ENCODE measurements at regions not wholly inside any gene's neighbourhood (a gene's known extent, or its start where the extent isn't known, plus 50 kb on each side); places are given as distances from the start of the nearest gene placed in this dataset.

- no peak for DNase-seq (ENCODE audit: low read depth in 2 of 2)
Observed at GRCh38 chr3:193928354-193929209, 207.4 kb upstream of the HES1 start.

- DNase-seq (ENCODE audit: low read depth in 2 of 2), result no peak
Observed at GRCh38 chr3:193929373-193929772, 206.6 kb upstream of the HES1 start.

GRCh38 chr3:193929921-193930646 lies 205.9 kb upstream of the HES1 start:
- DNase-seq (ENCODE audit: low read depth in 2 of 2), result no peak

- DNase-seq (ENCODE audit: low read depth in 2 of 2), result no peak
Observed at GRCh38 chr3:193932136-193932535, 203.8 kb upstream of the HES1 start.

GRCh38 chr3:193932576-193932975 lies 203.4 kb upstream of the HES1 start:
- no peak for DNase-seq (ENCODE audit: low read depth in 2 of 2)

- no peak for DNase-seq (ENCODE audit: low read depth in 2 of 2)
Observed at GRCh38 chr3:193933451-193933850, 202.5 kb upstream of the HES1 start.

GRCh38 chr3:193935916-193936315 lies 200.0 kb upstream of the HES1 start:
- DNase-seq (ENCODE audit: low read depth in 2 of 2), result no peak

GRCh38 chr3:193938613-193939012 lies 197.3 kb upstream of the HES1 start:
- DNase-seq (ENCODE audit: low read depth in 2 of 2), result no peak

- no peak for DNase-seq (ENCODE audit: low read depth in 2 of 2)
Observed at GRCh38 chr3:193939527-193939926, 196.4 kb upstream of the HES1 start.

GRCh38 chr3:193940526-193940925 lies 195.4 kb upstream of the HES1 start:
- no peak for DNase-seq (ENCODE audit: low read depth in 2 of 2)

- no peak for DNase-seq (ENCODE audit: low read depth in 2 of 2)
Observed at GRCh38 chr3:193941486-193941885, 194.5 kb upstream of the HES1 start.

GRCh38 chr3:193942516-193943055 lies 193.4 kb upstream of the HES1 start:
- no peak for DNase-seq (ENCODE audit: low read depth in 2 of 2)

GRCh38 chr3:193943200-193943599 lies 192.7 kb upstream of the HES1 start:
- DNase-seq (ENCODE audit: low read depth in 2 of 2), result no peak

- DNase-seq (ENCODE audit: low read depth in 2 of 2), result no peak
Observed at GRCh38 chr3:193943851-193944517, 192.0 kb upstream of the HES1 start.

GRCh38 chr3:193944518-193944884 lies 191.4 kb upstream of the HES1 start:
- DNase-seq (ENCODE audit: low read depth in 2 of 2), result no peak

- no peak for DNase-seq (ENCODE audit: low read depth in 2 of 2)
Observed at GRCh38 chr3:193945143-193945542, 190.8 kb upstream of the HES1 start.

- no peak for DNase-seq (ENCODE audit: low read depth in 2 of 2)
Observed at GRCh38 chr3:193946945-193947344, 189.0 kb upstream of the HES1 start.

GRCh38 chr3:193947596-193947995 lies 188.4 kb upstream of the HES1 start:
- no peak for DNase-seq (ENCODE audit: low read depth in 2 of 2)

- DNase-seq (ENCODE audit: low read depth in 2 of 2), result no peak
Observed at GRCh38 chr3:193948459-193948858, 187.5 kb upstream of the HES1 start.

GRCh38 chr3:193951859-193952258 lies 184.1 kb upstream of the HES1 start:
- no peak for DNase-seq (ENCODE audit: low read depth in 2 of 2)

- no peak for DNase-seq (ENCODE audit: low read depth in 2 of 2)
Observed at GRCh38 chr3:193954752-193955151, 181.2 kb upstream of the HES1 start.

- DNase-seq (ENCODE audit: low read depth in 2 of 2), result no peak
Observed at GRCh38 chr3:193955719-193956118, 180.2 kb upstream of the HES1 start.

Measured in stimulated activated CD8-positive, alpha-beta memory T cell treated with anti-CD3 and anti-CD28 coated beads, Interleukin-15, amount 100 ng/mL, for 4 hours (primary cell).